Neuronal stem cell (in vitro differentiated cells): ENCODE measurements at regions not wholly inside any gene's neighbourhood (a gene's known extent, or its start where the extent isn't known, plus 50 kb on each side); places are given as distances from the start of the nearest gene placed in this dataset.

Experiments
- DNase-seq: peaks from one replicate; pipeline ENCODE4 v3.0.0-alpha.2; 2013; ENCODE audit warnings: low spot score
- H2AFZ ChIP-seq: one replicate; pipeline ENCODE4 v1.6.1; 2013; ENCODE audit warnings: mild to moderate bottlenecking, low read length, inconsistent platforms
- H2AK5ac ChIP-seq: 2 replicates; pipeline ENCODE4 v1.6.1; 2013; ENCODE audit warnings: low read depth, mild to moderate bottlenecking, inconsistent platforms, low read length, moderate library complexity, mixed read lengths
- H2BK120ac ChIP-seq: 2 replicates; pipeline ENCODE4 v1.6.1; 2013; ENCODE audit warnings: low read depth, mild to moderate bottlenecking, inconsistent platforms, low read length, moderate library complexity, mixed read lengths
- H2BK12ac ChIP-seq: one replicate; pipeline ENCODE4 v1.6.1; 2013; ENCODE audit warnings: low read length, inconsistent platforms
- H2BK15ac ChIP-seq: 2 replicates; pipeline ENCODE4 v1.6.1; 2013; ENCODE audit warnings: mild to moderate bottlenecking, low read length, inconsistent platforms, mixed read lengths
- H2BK5ac ChIP-seq: one replicate; pipeline ENCODE4 v1.6.1; 2013; ENCODE audit warnings: inconsistent platforms, mild to moderate bottlenecking, low read length, moderate library complexity
- H3K14ac ChIP-seq: one replicate; pipeline ENCODE4 v1.6.1; 2013; ENCODE audit warnings: low read length, inconsistent platforms
- H3K18ac ChIP-seq: 2 replicates; pipeline ENCODE4 v1.6.1; 2013; ENCODE audit warnings: low read length, inconsistent platforms
- H3K23ac ChIP-seq: 2 replicates; pipeline ENCODE4 v1.6.1; 2013; ENCODE audit warnings: low read depth, mild to moderate bottlenecking, mixed read lengths, low read length, inconsistent platforms; ENCODE audit not compliant: poor library complexity
- H3K27ac ChIP-seq: replicated peaks from 3 replicates; pipeline ENCODE4 v1.5.1; 2013; ENCODE audit warnings: low read length, inconsistent platforms
- H3K27me3 ChIP-seq, 3 experiments: 2 replicates each; pipeline ENCODE4 v1.6.1; 2013; ENCODE audit warnings: low read length in 3 of 3, mild to moderate bottlenecking in 2 of 3, inconsistent platforms in 1 of 3, low read depth in 1 of 3, mixed read lengths in 1 of 3, moderate library complexity in 1 of 3; ENCODE audit not compliant: control insufficient read depth in 3 of 3, insufficient read depth in 3 of 3
- H3K36me3 ChIP-seq, 2 donors: replicated peaks in 1 of 2; 2 replicates each; pipeline ENCODE4 v1.6.1; 2013; ENCODE audit warnings: low read length in 2 of 2; ENCODE audit not compliant: control insufficient read depth in 2 of 2, insufficient read depth in 2 of 2
- H3K4ac ChIP-seq: 2 replicates; pipeline ENCODE4 v1.6.1; 2013; ENCODE audit warnings: inconsistent platforms, mild to moderate bottlenecking, low read length, moderate library complexity
- H3K4me1 ChIP-seq, 2 donors: 1 replicate in 1 of 2; 2 replicates in 1 of 2; pipeline ENCODE4 v1.6.1; 2013; ENCODE audit warnings: low read length in 2 of 2, low read depth in 1 of 2; ENCODE audit not compliant: control insufficient read depth in 2 of 2, insufficient read depth in 1 of 2
- H3K4me2 ChIP-seq: one replicate; pipeline ENCODE4 v1.6.1; 2013; ENCODE audit warnings: mild to moderate bottlenecking, low read length, inconsistent platforms; ENCODE audit not compliant: insufficient read depth, poor library complexity, severe bottlenecking
- H3K4me3 ChIP-seq, 2 donors: 2 replicates each; pipeline ENCODE4 v1.5.1; 2013; ENCODE audit warnings: low read length in 2 of 2, mild to moderate bottlenecking in 2 of 2, inconsistent platforms in 1 of 2, moderate library complexity in 1 of 2
- H3K79me1 ChIP-seq: one replicate; pipeline ENCODE4 v1.6.1; 2013; ENCODE audit warnings: low read depth, mild to moderate bottlenecking, inconsistent platforms, low read length, moderate library complexity
- H3K9ac ChIP-seq: one replicate; pipeline ENCODE4 v1.6.1; 2013; ENCODE audit warnings: mild to moderate bottlenecking, low read depth, low read length, inconsistent platforms; ENCODE audit not compliant: poor library complexity
- H3K9me3 ChIP-seq, 2 donors: replicated peaks in 1 of 2; 2 replicates each; pipeline versions ENCODE3 to v1.6.1; 2013; ENCODE audit warnings: low read length in 2 of 2, mild to moderate bottlenecking in 2 of 2, inconsistent platforms in 1 of 2, low read depth in 1 of 2, mixed read lengths in 1 of 2, moderate library complexity in 1 of 2; ENCODE audit not compliant: control insufficient read depth in 2 of 2, insufficient read depth in 1 of 2
- H4K8ac ChIP-seq: one replicate; pipeline ENCODE4 v1.6.1; 2013; ENCODE audit warnings: low read depth, mild to moderate bottlenecking, inconsistent platforms, low read length, moderate library complexity
- H4K91ac ChIP-seq: one replicate; pipeline ENCODE4 v1.6.1; 2013; ENCODE audit warnings: low read length, low read depth, mild to moderate bottlenecking, inconsistent platforms; ENCODE audit not compliant: poor library complexity
- WGBS, 2 donors: extraction: QIAGEN DNeasy Blood & Tissue Kit; methylation state at CpG; one replicate each; pipeline ENCODE4 v1.1.7; 2013; ENCODE audit warnings: missing lambda C conversion rate in 2 of 2, mixed read lengths in 1 of 2; ENCODE audit not compliant: insufficient read length in 2 of 2, insufficient replicate concordance in 1 of 2; ENCODE audit errors: extremely low coverage in 2 of 2; 5-methylcytosine and 5-hydroxymethylcytosine counted together

DNA sequence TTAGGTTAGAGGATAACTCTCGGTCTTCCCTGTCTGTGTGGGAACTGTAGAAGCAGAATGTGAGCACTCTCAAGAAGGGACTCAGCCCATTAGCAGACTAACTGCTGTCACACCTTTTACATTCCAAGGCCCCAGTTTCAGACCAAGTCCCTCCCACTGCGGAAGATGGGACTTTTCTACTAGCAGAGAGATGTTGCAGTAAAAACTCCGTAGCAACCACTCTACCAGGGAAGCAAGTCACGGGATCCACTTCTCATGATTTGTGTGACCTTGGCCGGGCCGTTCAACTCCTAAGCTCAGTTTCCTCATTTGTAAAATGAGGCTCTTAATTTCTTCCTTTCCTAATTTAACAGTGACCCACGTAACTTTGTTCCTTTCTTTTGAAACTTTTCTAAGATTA lies 77.1 kb upstream of the SLC4A11 start:
- H2BK120ac ChIP-seq: no peak overlapping the region
- no peak overlapping the region for H2AFZ ChIP-seq
- no peaks in the 10 kb centered on the region for H3K4me1 ChIP-seq
- no peaks in the 10 kb centered on the region for H3K79me1 ChIP-seq
- peaks cover 0 to 7% of the 10 kb centered on the region in 2 donors for H3K9me3 ChIP-seq
- no peak overlapping the region for H3K9ac ChIP-seq
- H2BK5ac ChIP-seq: no peak overlapping the region
- no peak overlapping the region for H2BK15ac ChIP-seq
- H3K4ac ChIP-seq: no peak overlapping the region
- no CpG with 5 or more reads among the region's 7 CpGs for WGBS, 2 donors
- H3K4me2 ChIP-seq: no peak overlapping the region
- H4K8ac ChIP-seq: no peak overlapping the region
- no peak for DNase-seq
- H2AK5ac ChIP-seq: no peak overlapping the region
- peaks cover 5 to 74% of the 10 kb centered on the region in 2 donors for H3K36me3 ChIP-seq
- H4K91ac ChIP-seq: no peak overlapping the region
- H3K18ac ChIP-seq: no peak overlapping the region
- no peak overlapping the region for H3K23ac ChIP-seq
- no peak overlapping the region for H3K4me3 ChIP-seq
- H2BK12ac ChIP-seq: no peak overlapping the region
- no peak overlapping the region for H3K27ac ChIP-seq
- no peaks in the 10 kb centered on the region for H3K27me3 ChIP-seq
- H3K14ac ChIP-seq: no peak overlapping the region

DNA sequence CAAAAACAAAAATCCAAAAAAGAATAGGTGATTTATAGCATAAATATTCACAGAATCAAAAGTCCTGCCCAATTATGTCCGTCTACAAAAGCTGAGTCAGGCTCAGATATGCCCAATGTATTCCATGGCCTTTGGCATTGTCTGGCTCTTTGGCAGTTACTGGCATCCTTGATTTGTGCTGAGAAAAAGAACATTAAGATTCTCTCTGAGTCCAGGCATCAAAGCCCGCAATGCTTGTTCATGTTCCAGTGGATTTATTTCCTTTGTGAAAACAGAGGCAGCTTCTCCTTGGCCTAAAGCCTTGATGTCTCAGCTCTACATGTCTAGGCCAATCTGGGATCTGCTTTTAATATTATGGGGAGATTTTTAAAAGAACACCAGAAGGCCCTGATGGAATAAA lies 76.1 kb upstream of the SLC4A11 start:
- H2AFZ ChIP-seq: no peak overlapping the region
- no peaks in the 10 kb centered on the region for H3K4me1 ChIP-seq
- no peak overlapping the region for H3K4ac ChIP-seq
- peaks cover 5 to 71% of the 10 kb centered on the region in 2 donors for H3K36me3 ChIP-seq
- no peak overlapping the region for H2BK5ac ChIP-seq
- H2BK120ac ChIP-seq: no peak overlapping the region
- H3K27ac ChIP-seq: no peak overlapping the region
- H3K23ac ChIP-seq: no peak overlapping the region
- no peak overlapping the region for H3K18ac ChIP-seq
- H3K79me1 ChIP-seq: no peaks in the 10 kb centered on the region
- H4K91ac ChIP-seq: no peak overlapping the region
- no CpG with 5 or more reads among the region's 2 CpGs for WGBS, 2 donors
- no peak for DNase-seq
- no peak overlapping the region for H3K9ac ChIP-seq
- H3K4me3 ChIP-seq: no peak overlapping the region
- peaks cover 0 to 12% of the 10 kb centered on the region in 2 donors for H3K9me3 ChIP-seq
- no peak overlapping the region for H2BK15ac ChIP-seq
- H2AK5ac ChIP-seq: no peak overlapping the region
- H3K4me2 ChIP-seq: no peak overlapping the region
- no peak overlapping the region for H3K14ac ChIP-seq
- H3K27me3 ChIP-seq: no peaks in the 10 kb centered on the region
- H2BK12ac ChIP-seq: no peak overlapping the region
- no peak overlapping the region for H4K8ac ChIP-seq

DNA sequence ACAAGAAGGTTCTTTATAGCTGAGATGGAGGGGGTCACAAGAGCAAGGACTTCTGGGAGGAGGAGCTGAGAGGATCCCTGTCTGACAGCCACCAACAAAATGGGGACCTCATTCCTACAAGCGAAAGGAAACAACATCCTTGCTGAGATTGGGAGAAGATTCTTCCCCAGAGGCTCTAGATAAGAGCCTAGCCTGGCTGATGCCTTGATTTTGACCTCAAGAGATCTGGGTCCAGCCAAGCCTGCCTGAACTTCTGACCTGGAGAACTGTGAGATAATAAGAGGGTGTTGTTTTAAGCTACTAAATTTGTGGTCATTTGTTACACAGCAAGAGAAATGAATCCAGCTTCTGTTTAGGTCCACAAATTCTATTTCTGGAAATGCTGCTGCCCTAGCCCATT lies 75.4 kb upstream of the SLC4A11 start:
- DNase-seq: no peak
- Histone ChIP-seq H2BK120ac (no peak overlapping the region), H3K9me3 (peaks cover 0 to 12% of the 10 kb centered on the region in 2 donors), H3K4me3 (no peak overlapping the region), H2AK5ac (no peak overlapping the region), H3K18ac (no peak overlapping the region), H3K4ac (no peak overlapping the region), H3K4me1 (no peaks in the 10 kb centered on the region), H2AFZ (no peak overlapping the region), H3K79me1 (no peaks in the 10 kb centered on the region), H3K36me3 (peaks cover 5 to 70% of the 10 kb centered on the region in 2 donors), H3K9ac (no peak overlapping the region), H3K23ac (no peak overlapping the region), H2BK12ac (no peak overlapping the region), H4K8ac (no peak overlapping the region), H3K27me3 (no peaks in the 10 kb centered on the region), H2BK15ac (no peak overlapping the region), H3K14ac (no peak overlapping the region), H4K91ac (no peak overlapping the region), H3K4me2 (no peak overlapping the region), H3K27ac (no peak overlapping the region), H2BK5ac (no peak overlapping the region)
- no CpG with 5 or more reads among the region's 1 CpG for WGBS, 2 donors

DNA sequence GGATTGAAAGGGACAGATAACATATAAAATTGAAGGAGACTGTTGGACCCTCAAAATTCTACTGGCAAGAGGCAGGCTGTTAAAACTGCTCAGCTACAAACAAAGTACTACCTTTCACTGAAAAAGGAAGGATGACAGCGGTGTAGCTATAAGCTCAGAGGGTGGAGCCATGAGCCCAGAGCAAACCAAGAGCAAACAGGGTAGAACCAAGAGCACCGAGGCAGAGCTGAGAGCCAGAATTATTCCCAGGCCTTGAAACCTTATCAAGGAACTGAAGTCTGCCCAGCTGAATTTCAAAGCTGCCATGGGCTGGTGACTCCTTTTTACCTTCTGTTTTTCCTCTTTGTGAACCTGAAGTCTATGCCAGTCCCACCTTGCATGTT lies 74.7 kb upstream of the SLC4A11 start:
- no peak overlapping the region for H4K91ac ChIP-seq
- no peak overlapping the region for H2BK15ac ChIP-seq
- peaks cover 0 to 12% of the 10 kb centered on the region in 2 donors for H3K9me3 ChIP-seq
- no peak overlapping the region for H2AFZ ChIP-seq
- H3K27ac ChIP-seq: no peak overlapping the region
- H2AK5ac ChIP-seq: no peak overlapping the region
- H4K8ac ChIP-seq: no peak overlapping the region
- WGBS, 2 donors: no CpG with 5 or more reads among the region's 2 CpGs
- H2BK12ac ChIP-seq: no peak overlapping the region
- no peak overlapping the region for H3K4me3 ChIP-seq
- H3K36me3 ChIP-seq: peaks cover 5 to 75% of the 10 kb centered on the region in 2 donors
- no peak overlapping the region for H2BK120ac ChIP-seq
- H3K4me2 ChIP-seq: no peak overlapping the region
- H3K23ac ChIP-seq: no peak overlapping the region
- H3K14ac ChIP-seq: no peak overlapping the region
- H2BK5ac ChIP-seq: no peak overlapping the region
- H3K18ac ChIP-seq: no peak overlapping the region
- no peak for DNase-seq
- no peaks in the 10 kb centered on the region for H3K27me3 ChIP-seq
- H3K4ac ChIP-seq: no peak overlapping the region
- no peaks in the 10 kb centered on the region for H3K79me1 ChIP-seq
- H3K4me1 ChIP-seq: no peaks in the 10 kb centered on the region
- H3K9ac ChIP-seq: no peak overlapping the region
